Keratinocyte (primary cell): ENCODE measurements at regions not wholly inside any gene's neighbourhood (a gene's known extent, or its start where the extent isn't known, plus 50 kb on each side); places are given as distances from the start of the nearest gene placed in this dataset.

Experiments used
- EZH2 ChIP-seq: IDR thresholded peaks from one replicate; pipeline ENCODE4 v1.6.1; 2012; ENCODE audit warnings: inconsistent platforms, mild to moderate bottlenecking, low read length, moderate library complexity
- TF ChIP-seq, protein P1 (sequence below), 3 experiments: IDR thresholded peaks in 1 of 3; conservative IDR thresholded peaks in 1 of 3; optimal IDR thresholded peaks in 1 of 3; 2 replicates in 2 of 3; 3 replicates in 1 of 3; pipeline versions ENCODE3 to v1.5.1; 2011; ENCODE audit warnings: low read length in 3 of 3, mild to moderate bottlenecking in 3 of 3, moderate library complexity in 2 of 3, control low read depth in 1 of 3, inconsistent platforms in 1 of 3; ENCODE audit not compliant: insufficient read depth in 2 of 3; ENCODE audit errors: extremely low read depth in 1 of 3

DNA sequence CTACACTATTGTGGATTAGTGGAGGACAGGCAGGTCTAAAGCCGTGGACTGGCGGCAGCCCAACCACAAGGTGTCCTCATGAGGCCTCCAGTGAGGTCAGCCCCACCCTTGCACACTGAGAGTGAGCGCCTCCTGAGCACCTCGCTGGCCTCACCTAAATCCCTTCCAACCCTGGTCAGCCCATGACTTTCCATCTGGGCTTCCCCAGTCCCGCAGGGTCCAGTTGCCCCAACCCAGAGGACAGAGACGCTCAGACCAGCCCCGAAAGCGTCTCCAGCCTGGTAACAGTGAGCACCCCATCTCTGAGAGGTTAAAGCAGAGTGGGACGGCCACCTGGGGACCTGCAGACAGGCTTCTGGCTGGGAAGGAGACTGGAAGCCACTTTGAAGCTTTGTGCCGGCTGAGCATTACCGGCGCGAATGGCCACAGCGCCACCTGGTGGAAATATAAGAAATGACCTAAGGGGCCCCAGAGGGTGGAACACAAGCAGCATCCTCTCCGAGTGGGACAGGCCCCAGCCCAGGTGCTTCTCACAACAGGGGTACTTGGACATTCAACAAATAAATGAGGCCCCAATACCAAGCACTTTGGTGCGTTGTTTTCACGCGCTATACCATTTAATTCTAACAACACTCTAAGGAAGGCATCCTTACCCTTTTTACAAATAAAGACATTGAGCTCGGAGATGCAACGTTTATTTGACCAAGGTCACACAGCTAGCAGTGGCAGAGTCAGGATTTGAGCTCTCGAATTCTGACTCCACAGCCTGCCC lies 65.7 kb upstream of the TOP1 start:
- TF ChIP-seq EZH2: no peak
- TF ChIP-seq, protein P1, sequence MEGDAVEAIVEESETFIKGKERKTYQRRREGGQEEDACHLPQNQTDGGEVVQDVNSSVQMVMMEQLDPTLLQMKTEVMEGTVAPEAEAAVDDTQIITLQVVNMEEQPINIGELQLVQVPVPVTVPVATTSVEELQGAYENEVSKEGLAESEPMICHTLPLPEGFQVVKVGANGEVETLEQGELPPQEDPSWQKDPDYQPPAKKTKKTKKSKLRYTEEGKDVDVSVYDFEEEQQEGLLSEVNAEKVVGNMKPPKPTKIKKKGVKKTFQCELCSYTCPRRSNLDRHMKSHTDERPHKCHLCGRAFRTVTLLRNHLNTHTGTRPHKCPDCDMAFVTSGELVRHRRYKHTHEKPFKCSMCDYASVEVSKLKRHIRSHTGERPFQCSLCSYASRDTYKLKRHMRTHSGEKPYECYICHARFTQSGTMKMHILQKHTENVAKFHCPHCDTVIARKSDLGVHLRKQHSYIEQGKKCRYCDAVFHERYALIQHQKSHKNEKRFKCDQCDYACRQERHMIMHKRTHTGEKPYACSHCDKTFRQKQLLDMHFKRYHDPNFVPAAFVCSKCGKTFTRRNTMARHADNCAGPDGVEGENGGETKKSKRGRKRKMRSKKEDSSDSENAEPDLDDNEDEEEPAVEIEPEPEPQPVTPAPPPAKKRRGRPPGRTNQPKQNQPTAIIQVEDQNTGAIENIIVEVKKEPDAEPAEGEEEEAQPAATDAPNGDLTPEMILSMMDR (optimal IDR thresholded peaks at IDR 0.05 in 1 of 3, IDR thresholded peaks at IDR 0.05 in 1 of 3, conservative IDR thresholded peaks at IDR 0.05 in 1 of 3; ENCODE audit: extremely low read depth in 1 of 3, insufficient read depth in 2 of 3, low read length in 3 of 3): peak; percentile 75 to 86 (median 84)
